GM23338 (cell line): ENCODE measurements at regions not wholly inside any gene's neighbourhood (a gene's known extent, or its start where the extent isn't known, plus 50 kb on each side); places are given as distances from the start of the nearest gene placed in this dataset.

Experiments
- ATAC-seq: fragments of 200-7000 bp; cut with Tn5 transposase; 3 replicates; pipeline ENCODE4 v1.9.1; 2020
- DNase-seq: peaks from one replicate; pipeline ENCODE4 v3.0.0-alpha.2; 2015; ENCODE audit warnings: low spot score
- H2AFZ ChIP-seq: fragments of 200-600 bp; sonication (generic); 2 replicates; pipeline ENCODE4 v1.8.0; 2016; ENCODE audit warnings: antibody characterized with exemption, mild to moderate bottlenecking, moderate library complexity
- H3F3A ChIP-seq: fragments of 200-600 bp; sonication (generic); replicated peaks from 2 replicates; pipeline ENCODE4 v1.8.0; 2017; ENCODE audit warnings: antibody characterized with exemption, mixed run types, low read depth
- H3K27ac ChIP-seq: fragments of 200-600 bp; sonication (generic); 2 replicates; pipeline ENCODE4 v1.6.1; 2016; ENCODE audit warnings: low read depth
- H3K27me3 ChIP-seq: fragments of 200-600 bp; sonication (generic); 2 replicates; pipeline ENCODE4 v1.8.0; 2016; ENCODE audit warnings: mild to moderate bottlenecking, mixed run types, moderate library complexity; ENCODE audit not compliant: insufficient read depth
- H3K36me3 ChIP-seq: fragments of 200-600 bp; sonication (generic); 2 replicates; pipeline ENCODE4 v1.8.0; 2016; ENCODE audit warnings: mild to moderate bottlenecking; ENCODE audit not compliant: insufficient read depth
- H3K4me1 ChIP-seq: fragments of 200-600 bp; sonication (generic); 2 replicates; pipeline ENCODE4 v1.8.0; 2016; ENCODE audit warnings: mild to moderate bottlenecking, moderate library complexity; ENCODE audit not compliant: insufficient read depth
- H3K4me2 ChIP-seq: fragments of 200-600 bp; sonication (generic); 2 replicates; pipeline ENCODE4 v1.7.1; 2017; ENCODE audit warnings: mixed run types
- H3K4me3 ChIP-seq: fragments of 200-600 bp; sonication (generic); 2 replicates; pipeline ENCODE4 v1.6.1; 2016; ENCODE audit warnings: mixed run types
- H3K79me2 ChIP-seq: fragments of 200-600 bp; sonication (generic); replicated peaks from 2 replicates; pipeline ENCODE4 v1.8.0; 2017; ENCODE audit warnings: mild to moderate bottlenecking; ENCODE audit not compliant: insufficient read depth
- H3K9me2 ChIP-seq: fragments of 200-600 bp; sonication (generic); 2 replicates; pipeline ENCODE4 v1.8.0; 2017; ENCODE audit not compliant: insufficient read depth
- H4K20me1 ChIP-seq: fragments of 200-600 bp; sonication (generic); replicated peaks from 2 replicates; pipeline ENCODE4 v1.8.0; 2017; ENCODE audit warnings: mild to moderate bottlenecking; ENCODE audit not compliant: insufficient read depth
- H3K27ac Mint-ChIP-seq: 2 replicates; pipeline ENCODE4 v1.8.0; 2020; ENCODE audit warnings: inconsistent platforms, mild to moderate bottlenecking, moderate library complexity, mixed read lengths
- H3K27me3 Mint-ChIP-seq: 3 replicates; pipeline ENCODE4 v1.8.0; 2022; ENCODE audit warnings: low read depth, mild to moderate bottlenecking, moderate library complexity, mixed read lengths, inconsistent platforms; ENCODE audit not compliant: insufficient read depth, poor library complexity
- H3K36me3 Mint-ChIP-seq: 3 replicates; pipeline ENCODE4 v1.8.0; 2021; ENCODE audit warnings: low read depth, mild to moderate bottlenecking, inconsistent platforms, moderate library complexity, mixed read lengths
- H3K4me1 Mint-ChIP-seq: 3 replicates; pipeline ENCODE4 v1.8.0; 2020; ENCODE audit warnings: mild to moderate bottlenecking, inconsistent platforms, mixed read lengths
- H3K4me3 Mint-ChIP-seq: 3 replicates; pipeline ENCODE4 v1.8.0; 2021; ENCODE audit warnings: moderate library complexity, mild to moderate bottlenecking, inconsistent platforms, mixed read lengths
- H3K9me3 Mint-ChIP-seq: 3 replicates; pipeline ENCODE4 v1.8.0; 2020; ENCODE audit warnings: moderate library complexity, mild to moderate bottlenecking, inconsistent platforms, mixed read lengths
- CTCF ChIP-seq, 2 experiments: fragments of 200-600 bp in 1 of 2; sonication (generic) in 1 of 2; conservative IDR thresholded peaks; 2 replicates each; pipeline versions ENCODE4 v1.5.1 to v1.6.1; 2016 to 2017; ENCODE audit warnings: antibody characterized with exemption in 2 of 2, low read depth in 2 of 2, mild to moderate bottlenecking in 2 of 2, moderate library complexity in 1 of 2
- ETS1 ChIP-seq: IDR thresholded peaks from 2 replicates; pipeline ENCODE4 v1.6.1; 2016; ENCODE audit warnings: antibody characterized with exemption
- EZH2 ChIP-seq: fragments of 200-600 bp; sonication (generic); IDR thresholded peaks from one replicate; pipeline ENCODE4 v1.8.0; 2017; ENCODE audit warnings: antibody characterized with exemption, mild to moderate bottlenecking, low read depth; ENCODE audit not compliant: unreplicated experiment
- EZH2phosphoT487 ChIP-seq: fragments of 200-600 bp; sonication (generic); IDR thresholded peaks from one replicate; pipeline ENCODE4 v1.8.1; 2018; ENCODE audit warnings: antibody characterized with exemption; ENCODE audit not compliant: unreplicated experiment
- JUNB ChIP-seq: IDR thresholded peaks from one replicate; pipeline ENCODE4 v1.6.1; 2016; ENCODE audit warnings: antibody characterized with exemption; ENCODE audit not compliant: unreplicated experiment
- NANOG ChIP-seq: IDR thresholded peaks from 2 replicates; pipeline ENCODE4 v1.6.1; 2016; ENCODE audit warnings: antibody characterized with exemption, borderline replicate concordance
- POLR2AphosphoS5 ChIP-seq: IDR thresholded peaks from 2 replicates; pipeline ENCODE4 v1.6.1; 2016; ENCODE audit warnings: antibody characterized with exemption, low read depth
- REST ChIP-seq: IDR thresholded peaks from one replicate; pipeline ENCODE4 v1.6.1; 2018; ENCODE audit warnings: antibody characterized with exemption; ENCODE audit not compliant: unreplicated experiment
- STAT1 ChIP-seq: IDR thresholded peaks from one replicate; pipeline ENCODE4 v1.6.1; 2016; ENCODE audit warnings: antibody characterized with exemption; ENCODE audit not compliant: unreplicated experiment
- ZNF114 ChIP-seq: fragments of 250-450 bp; sonication (Bioruptor Pico); IDR thresholded peaks from 2 replicates; pipeline ENCODE4 v1.5.0; 2020; ENCODE audit warnings: mild to moderate bottlenecking, moderate library complexity
- ZNF331 ChIP-seq: fragments of 250-450 bp; sonication (Bioruptor Pico); IDR thresholded peaks from 2 replicates; pipeline ENCODE4 v1.5.0; 2020; ENCODE audit warnings: low read depth, mild to moderate bottlenecking, moderate library complexity

GRCh38 chr18:42157420-42157819 is 202.4 kb downstream of the PIK3C3 start (continued):
- TF ChIP-seq NANOG (no peak), EZH2 (no peak), EZH2phosphoT487 (no peak), ETS1 (no peak), ZNF114 (CRISPR knock-in tag) (no peak), CTCF (conservative IDR thresholded peaks at IDR 0.05; ENCODE audit: low read depth in 2 of 2) (no peak), STAT1 (no peak), JUNB (no peak), REST (no peak)

- Histone ChIP-seq H3K27me3 (no peaks in the 10 kb centered on the region), H3K4me3 (no peak overlapping the region), H3K36me3 (no peaks in the 10 kb centered on the region), H3K27ac (no peak overlapping the region), H2AFZ (no peak overlapping the region), H3K9me2 (no peaks in the 10 kb centered on the region), H3K79me2 (no peaks in the 10 kb centered on the region), H3K4me2 (no peak overlapping the region), H4K20me1 (no peaks in the 10 kb centered on the region), H3K4me1 (no peaks in the 10 kb centered on the region), H3F3A (no peaks in the 10 kb centered on the region)
- Mint-ChIP-seq H3K9me3 (no peaks in the 10 kb centered on the region), H3K27me3 (no peaks in the 10 kb centered on the region), H3K36me3 (no peaks in the 10 kb centered on the region), H3K4me1 (no peaks in the 10 kb centered on the region), H3K27ac (no peak overlapping the region), H3K4me3 (no peak overlapping the region)
- DNase-seq (no peak), ATAC-seq (no peak)
- TF ChIP-seq EZH2 (no peak), ZNF331 (CRISPR knock-in tag) (no peak), REST (no peak), STAT1 (no peak), ZNF114 (CRISPR knock-in tag) (no peak), JUNB (no peak), POLR2AphosphoS5 (no peak), EZH2phosphoT487 (no peak)
Observed at GRCh38 chr18:42157878-42158277, 202.8 kb downstream of the PIK3C3 start.
